Neural cell (in vitro differentiated cells): ENCODE measurements at regions not wholly inside any gene's neighbourhood (a gene's known extent, or its start where the extent isn't known, plus 50 kb on each side); places are given as distances from the start of the nearest gene placed in this dataset.
"Not testable (repeated sequence)": the region's sequence is repeated elsewhere in the genome, so short reads cannot be mapped to it uniquely, and the experiment has no call there.

ENCODE experiments used
- H2AFZ ChIP-seq: fragments of 200-600, 300-800 bp; sonication (generic), shearing (Covaris generic); 2 replicates; pipeline ENCODE4 v1.6.0; 2014; ENCODE audit warnings: low read depth, mild to moderate bottlenecking, antibody characterized with exemption, low read length, moderate library complexity
- H3F3A ChIP-seq: fragments of 200-600 bp; shearing (Covaris generic); 2 replicates; pipeline ENCODE4 v1.6.1; 2016; ENCODE audit warnings: mild to moderate bottlenecking, moderate library complexity, mixed read lengths, antibody characterized with exemption, low read length; ENCODE audit not compliant: insufficient read depth, poor library complexity, severe bottlenecking
- H3K27ac ChIP-seq: fragments of 200-600, 300-800 bp; sonication (generic), shearing (Covaris generic); 2 replicates; pipeline ENCODE4 v1.5.1; 2014; ENCODE audit warnings: mild to moderate bottlenecking, low read length, moderate library complexity
- H3K27me3 ChIP-seq: fragments of 300-800, 200-600 bp; sonication (generic), shearing (Covaris generic); 2 replicates; pipeline ENCODE4 v1.6.0; 2014; ENCODE audit warnings: mild to moderate bottlenecking, low read depth, low read length, moderate library complexity; ENCODE audit not compliant: insufficient read depth
- H3K36me3 ChIP-seq: fragments of 300-800, 200-600 bp; sonication (generic), shearing (Covaris generic); 2 replicates; pipeline ENCODE4 v1.5.1; 2014; ENCODE audit warnings: mild to moderate bottlenecking, antibody characterized with exemption, low read length, moderate library complexity; ENCODE audit not compliant: insufficient read depth
- H3K4me2 ChIP-seq: fragments of 300-800, 200-600 bp; sonication (generic), shearing (Covaris generic); 2 replicates; pipeline ENCODE4 v1.6.0; 2014; ENCODE audit warnings: mild to moderate bottlenecking, low read length
- H3K4me3 ChIP-seq: fragments of 300-800, 200-600 bp; sonication (generic), shearing (Covaris generic); 2 replicates; pipeline ENCODE4 v1.5.1; 2014; ENCODE audit warnings: mild to moderate bottlenecking, low read length, moderate library complexity
- H3K79me2 ChIP-seq: fragments of 200-600 bp; shearing (Covaris generic); replicated peaks from 2 replicates; pipeline ENCODE4 v1.6.0; 2014; ENCODE audit warnings: mild to moderate bottlenecking, low read length, moderate library complexity; ENCODE audit not compliant: insufficient read depth
- H3K9ac ChIP-seq: fragments of 300-800, 200-600 bp; sonication (generic), shearing (Covaris generic); 2 replicates; pipeline ENCODE4 v1.6.1; 2016; ENCODE audit warnings: mild to moderate bottlenecking, low read length, mixed read lengths
- H3K9me2 ChIP-seq: fragments of 200-600 bp; shearing (Covaris generic); 2 replicates; pipeline ENCODE4 v1.6.1; 2016; ENCODE audit warnings: mild to moderate bottlenecking, low read length, mixed read lengths; ENCODE audit not compliant: insufficient read depth
- H3K9me3 ChIP-seq: fragments of 200-600, 300-800 bp; sonication (generic), shearing (Covaris generic); 2 replicates; pipeline ENCODE4 v1.6.1; 2016; ENCODE audit warnings: mild to moderate bottlenecking, mixed run types, low read length, moderate library complexity, mixed read lengths
- H4K20me1 ChIP-seq: fragments of 200-600 bp; shearing (Covaris generic); 2 replicates; pipeline ENCODE4 v1.6.1; 2016; ENCODE audit warnings: mild to moderate bottlenecking, mixed run types; ENCODE audit not compliant: insufficient read depth
- EP300 ChIP-seq: fragments of 450-650 bp; conservative IDR thresholded peaks from 2 replicates; pipeline ENCODE4 v1.6.1; 2014; ENCODE audit warnings: antibody characterized with exemption, mild to moderate bottlenecking, moderate library complexity; ENCODE audit not compliant: poor library complexity, severe bottlenecking
- EZH2 ChIP-seq: fragments of 200-600, 300-800 bp; shearing (Covaris generic), sonication (generic); IDR thresholded peaks from 2 replicates; pipeline ENCODE4 v1.6.1; 2014; ENCODE audit warnings: antibody characterized with exemption, low read length, borderline replicate concordance, mild to moderate bottlenecking; ENCODE audit not compliant: insufficient read depth, poor library complexity, severe bottlenecking
- MXI1 ChIP-seq: fragments of 450-650 bp; conservative IDR thresholded peaks from 2 replicates; pipeline ENCODE4 v1.6.1; 2014; ENCODE audit warnings: antibody characterized with exemption, mild to moderate bottlenecking; ENCODE audit not compliant: poor library complexity, severe bottlenecking
- POLR2AphosphoS5 ChIP-seq: IDR thresholded peaks from 2 replicates; pipeline ENCODE4 v1.6.1; 2012
- RAD21 ChIP-seq: fragments of 450-650 bp; conservative IDR thresholded peaks from 2 replicates; pipeline ENCODE4 v1.6.1; 2014; ENCODE audit warnings: antibody characterized with exemption, mild to moderate bottlenecking, moderate library complexity
- SMC3 ChIP-seq: fragments of 450-650 bp; conservative IDR thresholded peaks from 2 replicates; pipeline ENCODE4 v1.6.1; 2014; ENCODE audit warnings: antibody characterized with exemption, mild to moderate bottlenecking, moderate library complexity; ENCODE audit not compliant: poor library complexity
- TAF1 ChIP-seq: IDR thresholded peaks from 2 replicates; pipeline ENCODE4 v1.6.1; 2012; ENCODE audit warnings: low read depth
- TF ChIP-seq, protein P1 (sequence below): fragments of 450-650 bp; IDR thresholded peaks from 2 replicates; pipeline ENCODE4 v1.5.1; 2014; ENCODE audit warnings: antibody characterized with exemption, mild to moderate bottlenecking, moderate library complexity; ENCODE audit not compliant: poor library complexity, severe bottlenecking
- TF ChIP-seq, protein P2 (sequence below): IDR thresholded peaks from 2 replicates; pipeline ENCODE4 v1.6.1; 2012; ENCODE audit warnings: borderline replicate concordance

DNA sequence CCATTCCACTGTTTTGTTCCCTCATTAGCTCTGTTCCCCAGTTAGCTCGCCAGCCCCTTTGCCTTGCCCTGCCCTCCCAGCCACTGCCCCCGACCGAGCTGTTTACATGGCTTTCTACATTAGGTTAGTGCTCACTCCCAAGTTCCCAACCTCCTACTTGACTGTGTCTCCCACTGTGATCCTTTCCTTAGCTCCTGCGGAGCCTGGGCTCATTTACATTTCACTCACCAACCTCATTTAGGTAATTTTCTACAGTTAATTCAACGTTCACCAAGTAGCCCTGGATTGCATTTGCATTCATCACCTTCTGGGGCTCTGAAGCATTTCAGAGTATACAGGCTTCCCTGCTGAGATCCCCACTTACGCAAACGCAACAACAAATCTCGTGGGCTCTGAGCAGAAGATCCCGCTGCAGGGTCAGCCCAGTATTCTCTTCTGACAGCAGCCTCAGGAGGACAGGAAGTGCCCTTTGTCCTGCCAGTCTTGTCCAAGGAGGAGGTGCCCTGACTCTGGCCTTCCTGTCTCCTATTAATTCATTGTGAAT, 325.8 kb upstream of the CCL2 start:
- Histone ChIP-seq H3K9ac (no peak overlapping the region), H3K4me3 (peak overlapping the region; percentile 49), H4K20me1 (no peaks in the 10 kb centered on the region), H2AFZ (no peak overlapping the region), H3K79me2 (no peaks in the 10 kb centered on the region), H3K9me2 (no peaks in the 10 kb centered on the region), H3K36me3 (no peaks in the 10 kb centered on the region), H3F3A (no peaks in the 10 kb centered on the region), H3K27ac (peak overlapping the region; percentile 39), H3K4me2 (peak overlapping the region; percentile 34), H3K27me3 (no peaks in the 10 kb centered on the region), H3K9me3 (no peaks in the 10 kb centered on the region)
- TF ChIP-seq, protein P1, sequence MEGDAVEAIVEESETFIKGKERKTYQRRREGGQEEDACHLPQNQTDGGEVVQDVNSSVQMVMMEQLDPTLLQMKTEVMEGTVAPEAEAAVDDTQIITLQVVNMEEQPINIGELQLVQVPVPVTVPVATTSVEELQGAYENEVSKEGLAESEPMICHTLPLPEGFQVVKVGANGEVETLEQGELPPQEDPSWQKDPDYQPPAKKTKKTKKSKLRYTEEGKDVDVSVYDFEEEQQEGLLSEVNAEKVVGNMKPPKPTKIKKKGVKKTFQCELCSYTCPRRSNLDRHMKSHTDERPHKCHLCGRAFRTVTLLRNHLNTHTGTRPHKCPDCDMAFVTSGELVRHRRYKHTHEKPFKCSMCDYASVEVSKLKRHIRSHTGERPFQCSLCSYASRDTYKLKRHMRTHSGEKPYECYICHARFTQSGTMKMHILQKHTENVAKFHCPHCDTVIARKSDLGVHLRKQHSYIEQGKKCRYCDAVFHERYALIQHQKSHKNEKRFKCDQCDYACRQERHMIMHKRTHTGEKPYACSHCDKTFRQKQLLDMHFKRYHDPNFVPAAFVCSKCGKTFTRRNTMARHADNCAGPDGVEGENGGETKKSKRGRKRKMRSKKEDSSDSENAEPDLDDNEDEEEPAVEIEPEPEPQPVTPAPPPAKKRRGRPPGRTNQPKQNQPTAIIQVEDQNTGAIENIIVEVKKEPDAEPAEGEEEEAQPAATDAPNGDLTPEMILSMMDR: no peak
- TF ChIP-seq SMC3 (no peak), TAF1 (no peak), POLR2AphosphoS5 (no peak), MXI1 (no peak), EZH2 (no peak), RAD21 (no peak), EP300 (no peak)
- TF ChIP-seq, protein P2, sequence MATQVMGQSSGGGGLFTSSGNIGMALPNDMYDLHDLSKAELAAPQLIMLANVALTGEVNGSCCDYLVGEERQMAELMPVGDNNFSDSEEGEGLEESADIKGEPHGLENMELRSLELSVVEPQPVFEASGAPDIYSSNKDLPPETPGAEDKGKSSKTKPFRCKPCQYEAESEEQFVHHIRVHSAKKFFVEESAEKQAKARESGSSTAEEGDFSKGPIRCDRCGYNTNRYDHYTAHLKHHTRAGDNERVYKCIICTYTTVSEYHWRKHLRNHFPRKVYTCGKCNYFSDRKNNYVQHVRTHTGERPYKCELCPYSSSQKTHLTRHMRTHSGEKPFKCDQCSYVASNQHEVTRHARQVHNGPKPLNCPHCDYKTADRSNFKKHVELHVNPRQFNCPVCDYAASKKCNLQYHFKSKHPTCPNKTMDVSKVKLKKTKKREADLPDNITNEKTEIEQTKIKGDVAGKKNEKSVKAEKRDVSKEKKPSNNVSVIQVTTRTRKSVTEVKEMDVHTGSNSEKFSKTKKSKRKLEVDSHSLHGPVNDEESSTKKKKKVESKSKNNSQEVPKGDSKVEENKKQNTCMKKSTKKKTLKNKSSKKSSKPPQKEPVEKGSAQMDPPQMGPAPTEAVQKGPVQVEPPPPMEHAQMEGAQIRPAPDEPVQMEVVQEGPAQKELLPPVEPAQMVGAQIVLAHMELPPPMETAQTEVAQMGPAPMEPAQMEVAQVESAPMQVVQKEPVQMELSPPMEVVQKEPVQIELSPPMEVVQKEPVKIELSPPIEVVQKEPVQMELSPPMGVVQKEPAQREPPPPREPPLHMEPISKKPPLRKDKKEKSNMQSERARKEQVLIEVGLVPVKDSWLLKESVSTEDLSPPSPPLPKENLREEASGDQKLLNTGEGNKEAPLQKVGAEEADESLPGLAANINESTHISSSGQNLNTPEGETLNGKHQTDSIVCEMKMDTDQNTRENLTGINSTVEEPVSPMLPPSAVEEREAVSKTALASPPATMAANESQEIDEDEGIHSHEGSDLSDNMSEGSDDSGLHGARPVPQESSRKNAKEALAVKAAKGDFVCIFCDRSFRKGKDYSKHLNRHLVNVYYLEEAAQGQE: no peak

DNA sequence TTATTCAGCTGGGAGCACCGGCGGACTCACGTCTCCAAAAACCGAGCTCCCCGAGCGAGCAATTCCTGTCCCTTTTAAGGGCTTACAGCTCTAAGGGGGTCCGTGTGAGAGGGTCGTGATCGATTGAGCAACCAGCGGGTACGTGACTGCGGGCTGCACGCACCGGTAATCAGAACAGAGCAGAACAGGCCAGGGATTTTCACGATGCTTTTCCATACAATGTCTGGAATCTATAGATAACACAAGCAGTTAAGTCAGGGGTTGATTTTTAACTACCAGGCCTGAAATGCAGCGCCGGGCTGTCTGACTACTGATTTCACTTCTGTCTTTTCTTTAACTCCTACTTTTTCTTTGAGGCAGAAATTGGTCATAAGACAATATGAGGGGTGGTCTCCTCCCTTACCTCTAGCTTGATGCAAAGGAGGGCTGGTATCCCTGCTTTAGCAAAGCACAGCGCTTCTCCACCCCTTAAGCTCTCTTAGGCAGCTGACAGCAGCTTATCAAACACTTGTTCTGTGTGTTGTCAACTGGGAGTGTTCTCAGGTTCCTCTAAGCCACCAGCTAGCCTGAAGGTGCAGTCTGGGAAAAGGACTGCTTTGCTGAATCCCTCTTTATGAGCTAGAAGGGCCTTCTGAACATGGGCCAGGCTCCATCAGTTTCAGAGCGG, 323.8 kb upstream of the CCL2 start:
- not testable (repeated sequence) for H3K27me3 ChIP-seq, H3F3A ChIP-seq, H4K20me1 ChIP-seq, H3K9ac ChIP-seq, H3K27ac ChIP-seq, H3K9me3 ChIP-seq, H3K36me3 ChIP-seq, H3K4me3 ChIP-seq, H3K79me2 ChIP-seq, H3K4me2 ChIP-seq, H2AFZ ChIP-seq, H3K9me2 ChIP-seq
